ENCODE measurements at regions not wholly inside any gene's neighbourhood (a gene's known extent, or its start where the extent isn't known, plus 50 kb on each side); places are given as distances from the start of the nearest gene placed in this dataset.
"Not testable (repeated sequence)": the region's sequence is repeated elsewhere in the genome, so short reads cannot be mapped to it uniquely, and the experiment has no call there.

GRCh38 chr13:44887515-44887914 is 101.8 kb downstream of the NUFIP1 start:
- no peak for DNase-seq

GRCh38 chr13:44884076-44884729 is 105.1 kb downstream of the NUFIP1 start:
- no peak for DNase-seq

- no peak for DNase-seq
Measured at GRCh38 chr13:44879452-44880058, 109.7 kb downstream of the NUFIP1 start.

- no peak for DNase-seq
Measured at GRCh38 chr13:44876782-44877324, 112.4 kb downstream of the NUFIP1 start.

DNA sequence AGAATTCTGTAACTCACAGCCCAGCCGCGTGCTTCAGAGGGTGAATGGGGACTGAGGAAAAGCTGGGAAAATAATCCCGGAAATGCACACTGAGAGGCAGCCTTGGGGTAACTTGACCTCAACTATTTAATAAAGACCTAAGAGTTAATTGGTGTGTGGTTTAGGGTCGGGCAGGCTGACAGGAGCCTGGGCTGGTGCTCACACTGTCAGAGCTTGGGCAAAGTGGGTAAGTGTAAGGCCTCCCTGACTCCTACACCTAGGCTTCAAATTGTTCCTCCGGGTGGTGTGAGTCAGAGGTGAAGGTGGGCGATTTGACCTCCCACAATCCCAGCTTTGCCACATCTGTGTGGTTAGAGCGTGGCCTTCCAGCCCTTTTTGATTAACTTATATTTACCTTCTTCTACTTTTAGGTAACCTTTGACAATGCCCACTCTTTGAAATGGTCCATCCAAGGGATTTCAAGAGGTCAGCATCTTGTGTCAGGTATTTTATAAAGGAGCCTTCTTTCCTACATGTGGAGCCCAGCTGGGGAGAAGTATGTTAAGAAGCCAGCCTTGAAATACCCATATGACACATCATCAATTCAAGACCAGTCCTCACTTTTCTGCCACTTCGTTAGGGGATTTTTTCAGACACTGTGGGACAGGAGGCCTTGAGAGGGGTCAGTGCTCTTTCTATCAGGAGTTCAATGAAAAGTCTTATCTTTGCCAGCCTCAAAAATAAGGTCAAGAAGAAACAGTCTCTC is 114.2 kb downstream of the NUFIP1 start:
- no peak for DNase-seq

DNA sequence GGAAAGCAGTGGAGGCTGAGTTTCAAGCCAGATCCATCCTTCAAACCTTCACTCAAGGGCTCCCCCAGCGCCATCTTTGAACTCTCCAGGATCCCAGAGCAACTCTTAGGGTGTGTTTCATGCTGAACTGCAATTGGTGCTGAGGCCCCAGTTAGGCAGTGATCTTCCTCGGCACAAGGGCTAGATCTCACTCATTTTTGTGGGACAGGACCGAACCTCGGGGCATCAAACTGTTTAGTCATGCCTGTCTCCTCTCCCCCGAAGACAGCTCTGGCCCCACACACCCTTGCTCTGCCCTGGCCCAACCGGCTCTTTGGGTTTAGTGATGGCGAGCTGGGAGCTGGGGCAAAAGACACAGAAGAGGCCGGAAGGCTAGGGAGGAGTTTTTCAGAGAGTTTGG is 115.1 kb downstream of the NUFIP1 start:
- no peak for DNase-seq

DNA sequence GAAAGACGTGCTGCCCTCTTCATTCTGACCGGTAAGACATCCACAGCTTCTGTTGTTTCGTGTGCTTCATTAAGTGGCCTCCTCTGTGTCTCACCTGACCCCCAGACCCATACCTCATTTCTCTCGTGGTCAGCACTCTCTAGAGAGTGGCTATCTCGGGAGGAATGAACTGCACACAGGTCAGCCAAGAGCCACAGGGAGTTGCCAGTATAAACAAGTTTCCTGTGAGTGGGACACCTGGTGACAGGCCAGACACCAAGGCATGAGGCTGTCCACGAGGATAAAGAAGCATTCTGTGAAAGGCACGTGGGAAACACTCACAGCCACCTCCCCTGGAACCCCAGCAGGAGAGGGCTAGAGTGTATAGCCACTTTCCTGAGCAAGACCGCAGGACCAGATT is 115.8 kb downstream of the NUFIP1 start:
- DNase-seq: no peak

- DNase-seq: no peak
Measured at GRCh38 chr13:44872751-44873150, 116.5 kb downstream of the NUFIP1 start.

DNA sequence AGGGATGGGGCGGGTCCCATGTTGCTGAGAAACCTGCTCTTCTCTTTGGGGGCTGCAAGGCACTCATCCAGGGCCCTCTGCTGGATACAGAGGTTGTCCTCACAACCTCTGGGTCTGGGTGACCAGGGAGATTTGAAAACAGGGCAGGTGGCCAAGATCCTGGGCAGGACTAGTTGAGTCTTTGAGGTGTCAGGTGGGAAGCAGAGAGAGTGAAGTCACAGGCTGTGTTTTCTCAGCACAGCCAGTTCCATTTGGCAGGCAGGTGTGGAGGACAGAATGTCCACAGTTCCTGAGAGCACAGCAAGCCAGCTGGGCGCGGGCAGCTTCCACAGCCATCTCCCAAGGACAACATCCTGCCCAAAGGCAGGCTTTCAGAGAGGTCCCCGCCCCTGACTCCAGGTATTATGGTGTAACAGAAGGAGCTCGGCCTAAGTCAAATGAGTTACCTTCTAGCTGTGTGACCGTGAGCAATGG is 118.8 kb downstream of the NUFIP1 start:
- no peak for DNase-seq

GRCh38 chr13:44869167-44869566 is 120.1 kb downstream of the NUFIP1 start:
- DNase-seq: no peak

DNA sequence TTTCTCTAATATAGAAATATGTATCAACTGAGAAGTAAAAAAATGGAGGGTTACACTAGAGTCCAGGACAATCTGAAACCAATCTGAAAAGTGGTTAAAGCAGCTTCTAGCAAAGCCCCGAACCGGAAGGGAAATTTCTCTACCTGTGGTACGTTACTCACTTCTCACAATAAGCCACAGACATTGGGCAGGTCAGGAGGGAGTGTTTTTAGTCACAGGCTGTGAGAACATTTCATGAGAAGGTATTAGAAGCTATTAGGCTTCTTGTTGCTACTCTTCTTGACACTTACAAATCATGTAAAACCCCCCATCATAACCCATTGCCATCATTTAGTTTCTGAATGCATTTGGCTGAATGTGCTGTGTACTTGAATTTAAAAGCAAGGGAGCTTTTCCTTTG is 120.9 kb downstream of the NUFIP1 start:
- no peak for DNase-seq

DNA sequence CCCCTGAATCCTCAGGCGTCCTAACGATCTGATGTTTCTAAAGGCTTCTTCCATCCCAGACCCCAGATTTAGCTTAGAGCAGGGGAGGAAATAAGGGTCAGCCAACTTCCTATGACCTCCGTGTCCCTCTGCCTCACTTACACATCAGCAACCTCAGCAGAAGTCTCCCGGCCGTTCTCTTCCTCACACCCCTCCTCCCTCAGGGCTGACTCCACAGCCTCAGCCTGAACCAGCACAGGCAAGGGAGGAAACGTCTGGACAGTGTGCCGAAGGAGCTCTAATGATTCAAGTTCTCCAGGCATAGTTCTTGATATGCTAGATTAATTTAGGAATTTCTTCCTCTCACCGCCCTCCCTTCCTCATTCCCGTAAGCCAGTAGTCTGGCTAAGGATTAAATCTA is 121.4 kb downstream of the NUFIP1 start:
- no peak for DNase-seq

DNA sequence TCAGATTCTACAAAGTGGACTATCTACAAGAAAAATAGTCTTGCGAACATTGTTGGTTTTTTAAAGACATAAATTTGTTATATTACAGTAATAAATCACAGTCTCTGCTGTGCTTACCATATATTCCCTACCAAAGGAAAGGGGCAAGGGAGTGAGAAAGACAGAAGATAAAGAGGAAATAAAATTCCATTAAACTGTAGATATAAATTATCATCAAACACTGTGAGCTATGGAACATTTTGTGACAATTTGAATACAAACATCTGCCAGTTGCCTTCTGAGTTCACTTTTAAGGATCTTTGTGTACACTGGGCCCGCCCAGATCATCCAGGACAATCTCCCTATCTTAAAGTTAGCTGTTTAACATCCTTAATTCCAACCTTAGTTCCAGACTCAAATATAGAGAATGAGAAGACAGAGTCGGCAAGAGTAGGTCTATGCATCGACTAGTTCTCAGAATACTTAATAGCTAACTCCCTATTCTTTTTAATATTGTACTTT is 122.8 kb downstream of the NUFIP1 start:
- DNase-seq: no peak

GRCh38 chr13:44865722-44866410 is 123.4 kb downstream of the NUFIP1 start:
- DNase-seq: no peak

- DNase-seq: not testable (repeated sequence)
Measured at GRCh38 chr13:44863641-44864040, 125.6 kb downstream of the NUFIP1 start.

DNA sequence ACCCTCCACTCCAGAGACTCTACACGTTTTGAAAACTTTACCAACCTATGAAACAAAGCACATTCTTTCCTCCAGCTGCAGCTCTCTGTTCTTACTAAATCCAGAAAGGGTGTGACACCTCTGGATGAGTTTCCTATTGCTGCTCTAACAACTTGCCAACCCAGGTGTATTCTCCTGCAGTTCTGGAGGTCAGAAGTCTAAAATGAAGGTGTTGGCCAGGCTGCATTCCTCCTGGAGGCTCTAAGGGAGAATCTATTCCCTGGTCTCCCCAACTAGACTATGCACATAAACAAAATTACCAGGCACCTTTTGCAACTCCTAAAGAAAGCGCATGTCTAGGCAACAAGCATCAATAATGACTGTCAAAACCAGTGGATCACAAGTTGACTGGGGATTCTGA is 128.8 kb downstream of the NUFIP1 start:
- DNase-seq: no peak

- no peak for DNase-seq
Measured at GRCh38 chr13:44857736-44858135, 131.5 kb downstream of the NUFIP1 start.

DNA sequence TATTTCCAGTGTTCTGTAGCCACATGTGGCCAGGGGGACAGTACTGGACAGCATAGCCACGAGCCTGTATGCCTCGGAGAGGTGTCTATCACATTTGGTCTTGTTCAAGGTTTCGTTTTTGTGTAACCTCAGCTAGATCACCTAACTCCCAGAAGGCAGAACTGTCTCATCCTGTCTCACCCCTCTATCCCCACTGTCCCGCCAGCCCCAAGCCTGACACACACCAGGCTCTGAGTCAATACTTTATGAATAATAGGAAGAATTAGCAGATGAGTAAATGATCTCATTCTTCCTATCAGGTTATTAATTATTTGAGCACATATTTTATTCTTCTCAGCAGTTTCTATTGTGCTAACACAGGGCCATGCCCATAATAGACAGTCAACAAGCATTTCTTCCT is 132.2 kb downstream of the NUFIP1 start:
- no peak for DNase-seq

GRCh38 chr13:44855860-44856259 is 133.4 kb downstream of the NUFIP1 start:
- DNase-seq: no peak

- DNase-seq: no peak
Measured at GRCh38 chr13:44854313-44855060, 134.8 kb downstream of the NUFIP1 start.

DNA sequence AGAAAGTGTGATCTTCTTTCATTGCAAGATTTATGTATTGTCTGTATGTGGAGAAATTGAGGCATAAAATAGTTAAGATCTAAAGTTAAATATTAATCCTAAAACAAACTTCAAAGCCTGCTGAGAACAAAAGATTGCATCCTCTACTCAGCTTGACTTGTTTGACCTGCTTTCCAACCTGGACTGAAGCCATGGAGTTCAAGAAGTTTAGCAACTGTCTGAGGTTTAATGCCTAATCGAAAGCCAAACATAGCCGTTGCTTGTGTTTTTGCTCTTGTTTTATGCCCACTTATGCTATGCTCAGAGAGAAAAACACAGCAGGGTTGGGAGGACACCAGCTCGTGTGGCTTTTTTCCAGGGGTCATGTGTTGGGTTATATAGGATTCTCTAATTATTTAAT is 135.6 kb downstream of the NUFIP1 start:
- no peak for DNase-seq

Data from NCI-H1417 treated with DMSO at 0.1 percent for 48 hours (cell line).